ENCODE measurements at regions not wholly inside any gene's neighbourhood (a gene's known extent, or its start where the extent isn't known, plus 50 kb on each side); places are given as distances from the start of the nearest gene placed in this dataset.

- no peak for TF ChIP-seq CTCF (IDR thresholded peaks at IDR 0.05)
Measured at GRCh38 chr9:87275047-87275725, 222.5 kb upstream of the DAPK1 start.

GRCh38 chr9:87276327-87276841 is 221.3 kb upstream of the DAPK1 start:
- no peak for TF ChIP-seq CTCF (IDR thresholded peaks at IDR 0.05)

GRCh38 chr9:87276851-87277261 is 220.8 kb upstream of the DAPK1 start:
- no peak for TF ChIP-seq CTCF (IDR thresholded peaks at IDR 0.05)

- TF ChIP-seq CTCF (IDR thresholded peaks at IDR 0.05), result no peak
Measured at GRCh38 chr9:87277346-87277745, 220.3 kb upstream of the DAPK1 start.

GRCh38 chr9:87278971-87279733 is 218.5 kb upstream of the DAPK1 start:
- TF ChIP-seq CTCF (IDR thresholded peaks at IDR 0.05), result no peak

GRCh38 chr9:87280421-87280820 is 217.2 kb upstream of the DAPK1 start:
- no peak for TF ChIP-seq CTCF (IDR thresholded peaks at IDR 0.05)

GRCh38 chr9:87282538-87282937 is 215.1 kb upstream of the DAPK1 start:
- no peak for TF ChIP-seq CTCF (IDR thresholded peaks at IDR 0.05)
